Mucosa of gallbladder (tissue), 1 donor: ENCODE measurements at regions not wholly inside any gene's neighbourhood (a gene's known extent, or its start where the extent isn't known, plus 50 kb on each side); places are given as distances from the start of the nearest gene placed in this dataset.
"Not testable (repeated sequence)": the region's sequence is repeated elsewhere in the genome, so short reads cannot be mapped to it uniquely, and the experiment has no call there.

Source experiments
- DNase-seq: peaks from one replicate; pipeline ENCODE4 v3.0.0-alpha.2; 2020; ENCODE audit warnings: low spot score
- donor health status: DM: no; HTN: no; CAD: no.

- DNase-seq: not testable (repeated sequence)
Observed at GRCh38 chr3:75840160-75840559, 54.8 kb upstream of the ZNF717 start.

- DNase-seq: not testable (repeated sequence)
Observed at GRCh38 chr3:75850301-75851008, 65.1 kb upstream of the ZNF717 start.

GRCh38 chr3:75863130-75863529 is 77.8 kb upstream of the ZNF717 start:
- DNase-seq: no peak

- DNase-seq: no peak
Observed at GRCh38 chr3:75863878-75864277, 78.5 kb upstream of the ZNF717 start.

- DNase-seq: not testable (repeated sequence)
Observed at GRCh38 chr3:75883719-75884118, 98.4 kb upstream of the ZNF717 start.

GRCh38 chr3:75886971-75887526 is 101.7 kb upstream of the ZNF717 start:
- DNase-seq: no peak

- DNase-seq: no peak
Observed at GRCh38 chr3:75894234-75894633, 108.9 kb upstream of the ZNF717 start.

- DNase-seq: no peak
Observed at GRCh38 chr3:75896265-75896664, 110.9 kb upstream of the ZNF717 start.

- not testable (repeated sequence) for DNase-seq
Observed at GRCh38 chr3:75901446-75901845, 116.1 kb upstream of the ZNF717 start.

GRCh38 chr3:75906555-75907112 is 121.3 kb upstream of the ZNF717 start:
- DNase-seq: no peak

GRCh38 chr3:75913800-75914350 is 128.5 kb upstream of the ZNF717 start:
- DNase-seq: no peak

GRCh38 chr3:75914741-75915140 is 129.4 kb upstream of the ZNF717 start:
- DNase-seq: not testable (repeated sequence)

GRCh38 chr3:75938921-75939320 is 153.6 kb upstream of the ZNF717 start:
- DNase-seq: no peak

GRCh38 chr3:75951941-75952340 is 166.6 kb upstream of the ZNF717 start:
- DNase-seq: no peak

GRCh38 chr3:75960031-75960430 is 174.7 kb upstream of the ZNF717 start:
- DNase-seq: not testable (repeated sequence)

- DNase-seq: not testable (repeated sequence)
Observed at GRCh38 chr3:75962054-75962453, 176.7 kb upstream of the ZNF717 start.

GRCh38 chr3:75967071-75967470 is 181.7 kb upstream of the ZNF717 start:
- no peak for DNase-seq

- no peak for DNase-seq
Observed at GRCh38 chr3:75978686-75979085, 193.3 kb upstream of the ZNF717 start.

- no peak for DNase-seq
Observed at GRCh38 chr3:75981401-75981800, 196.1 kb upstream of the ZNF717 start.

- DNase-seq: no peak
Observed at GRCh38 chr3:75982151-75982550, 196.8 kb upstream of the ZNF717 start.

- DNase-seq: no peak
Observed at GRCh38 chr3:75983111-75983510, 197.8 kb upstream of the ZNF717 start.

- no peak for DNase-seq
Observed at GRCh38 chr3:75983609-75984290, 198.4 kb upstream of the ZNF717 start.
